ENCODE measurements at regions not wholly inside any gene's neighbourhood (a gene's known extent, or its start where the extent isn't known, plus 50 kb on each side); places are given as distances from the start of the nearest gene placed in this dataset.

DNA sequence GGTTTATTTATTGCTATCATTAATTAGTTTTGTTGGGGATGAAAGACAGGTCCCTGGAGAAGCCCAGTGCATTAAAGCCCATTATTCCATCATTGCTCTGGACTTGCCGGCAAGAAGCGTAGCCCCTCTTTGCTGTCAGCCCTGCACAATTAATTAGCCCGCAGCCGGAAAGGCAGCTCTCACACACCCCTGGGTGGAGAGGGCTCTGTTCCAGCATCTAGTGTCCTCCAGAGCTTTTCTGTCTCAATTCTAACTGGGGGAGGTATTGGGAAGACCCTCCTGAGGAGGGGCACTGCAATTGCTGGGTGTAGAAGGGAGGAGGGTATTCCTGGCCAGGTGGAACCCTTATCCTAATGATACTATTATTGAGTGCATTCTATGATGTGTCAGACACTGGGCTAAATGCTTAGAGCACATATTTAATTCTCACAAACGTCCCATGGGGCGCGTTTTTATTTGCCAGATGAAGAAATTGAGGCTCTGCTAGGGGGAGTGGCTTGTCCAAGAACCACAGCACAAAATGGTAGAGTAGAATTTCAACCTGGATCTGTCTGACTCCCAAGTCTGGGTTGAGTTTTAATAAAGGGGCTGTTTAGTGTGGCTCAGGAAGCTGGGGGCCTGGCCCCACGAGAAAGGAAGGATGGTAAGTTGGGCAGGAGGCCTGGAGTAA, 148.1 kb upstream of the PCBD1 start:
- Histone ChIP-seq H3K27me3 (replicated peaks; ENCODE audit: insufficient read depth) (peaks cover 12% of the 10 kb centered on the region; the same call in 1 of the 2 replicates), H3K79me2 (ENCODE audit: insufficient read depth) (no peaks in the 10 kb centered on the region), H3K9me2 (ENCODE audit: insufficient read depth) (no peaks in the 10 kb centered on the region), H3K9ac (no peak overlapping the region), H3K27ac (no peak overlapping the region), H3K4me3 (no peak overlapping the region), H2AFZ (no peak overlapping the region), H3K36me3 (ENCODE audit: low read depth) (no peaks in the 10 kb centered on the region), H3K4me2 (ENCODE audit: unreplicated experiment) (no peak overlapping the region), H3K9me3 (ENCODE audit: low read depth) (no peaks in the 10 kb centered on the region), H4K20me1 (ENCODE audit: insufficient read depth) (no peaks in the 10 kb centered on the region), H3F3A (ENCODE audit: insufficient read depth) (no peaks in the 10 kb centered on the region), H3K4me1 (ENCODE audit: insufficient read depth) (no peaks in the 10 kb centered on the region)
- DNase-seq, result no peak
- in situ Hi-C loops (cut with MboI), result no loop called here
- no peak for TF ChIP-seq EZH2phosphoT487 (IDR thresholded peaks at IDR 0.05; ENCODE audit: insufficient read depth, low read depth)
- TF ChIP-seq EZH2 (IDR thresholded peaks at IDR 0.05; ENCODE audit: insufficient read depth, poor library complexity, severe bottlenecking), result no peak
- WGBS, 2 experiments (ENCODE audit: low coverage in 1 of 2, low lambda C conversion rate in 2 of 2, missing lambda C conversion rate in 2 of 2), result 42 to 48% methylated on average over 8 of the region's 8 CpGs

DNA sequence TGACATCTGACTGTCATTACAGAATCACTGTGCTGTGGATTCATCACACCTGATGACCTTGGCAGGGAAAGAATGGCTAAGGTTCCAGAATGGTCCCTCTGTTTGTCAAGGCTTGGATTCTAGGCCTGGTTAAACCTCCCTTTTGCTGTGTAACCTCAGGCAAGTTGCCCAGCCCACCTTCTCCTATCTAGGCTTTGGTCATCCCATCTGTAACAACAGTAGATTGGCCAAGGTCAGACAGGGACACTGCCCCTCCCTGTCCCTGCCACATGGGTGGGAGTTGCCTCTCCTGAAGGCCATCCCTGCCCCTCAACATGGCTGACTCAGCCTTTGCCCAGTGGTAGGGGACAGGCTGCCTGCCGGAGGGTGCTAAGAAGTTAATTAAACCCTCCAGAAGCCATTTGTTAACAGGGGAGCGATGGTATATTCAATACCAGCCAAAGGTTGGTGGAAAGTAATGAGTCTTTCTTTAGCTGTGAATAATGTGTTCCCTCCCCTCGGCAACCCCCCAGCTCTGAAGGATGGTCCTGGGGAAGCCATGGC, 149.8 kb upstream of the PCBD1 start:
- Histone ChIP-seq H3K9me2 (ENCODE audit: insufficient read depth) (no peaks in the 10 kb centered on the region), H3K27me3 (replicated peaks; ENCODE audit: insufficient read depth) (peaks cover 2% of the 10 kb centered on the region; the same call in 1 of the 2 replicates), H3K36me3 (ENCODE audit: low read depth) (no peaks in the 10 kb centered on the region), H3K9me3 (ENCODE audit: low read depth) (no peaks in the 10 kb centered on the region), H3K9ac (no peak overlapping the region), H2AFZ (no peak overlapping the region), H3K79me2 (ENCODE audit: insufficient read depth) (no peaks in the 10 kb centered on the region), H3F3A (ENCODE audit: insufficient read depth) (no peaks in the 10 kb centered on the region), H3K4me1 (ENCODE audit: insufficient read depth) (no peaks in the 10 kb centered on the region), H3K4me3 (no peak overlapping the region), H3K27ac (no peak overlapping the region), H3K4me2 (ENCODE audit: unreplicated experiment) (no peak overlapping the region), H4K20me1 (ENCODE audit: insufficient read depth) (no peaks in the 10 kb centered on the region)
- 51 to 60% methylated on average over 3 of the region's 3 CpGs for WGBS, 2 experiments (ENCODE audit: low coverage in 1 of 2, low lambda C conversion rate in 2 of 2, missing lambda C conversion rate in 2 of 2)
- no peak for DNase-seq
- TF ChIP-seq EZH2phosphoT487 (IDR thresholded peaks at IDR 0.05; ENCODE audit: insufficient read depth, low read depth) (no peak), EZH2 (IDR thresholded peaks at IDR 0.05; ENCODE audit: insufficient read depth, poor library complexity, severe bottlenecking) (no peak)
- in situ Hi-C loops (cut with MboI), result no loop called here

- Histone ChIP-seq H3K4me3 (no peak overlapping the region), H3K27ac (no peak overlapping the region), H4K20me1 (ENCODE audit: insufficient read depth) (no peaks in the 10 kb centered on the region), H3K36me3 (ENCODE audit: low read depth) (no peaks in the 10 kb centered on the region), H3F3A (ENCODE audit: insufficient read depth) (no peaks in the 10 kb centered on the region), H3K79me2 (ENCODE audit: insufficient read depth) (no peaks in the 10 kb centered on the region), H3K27me3 (replicated peaks; ENCODE audit: insufficient read depth) (peaks cover 6% of the 10 kb centered on the region; the same call in 1 of the 2 replicates), H3K9me3 (ENCODE audit: low read depth) (no peaks in the 10 kb centered on the region), H3K4me2 (ENCODE audit: unreplicated experiment) (no peak overlapping the region), H2AFZ (no peak overlapping the region), H3K9me2 (ENCODE audit: insufficient read depth) (no peaks in the 10 kb centered on the region), H3K9ac (no peak overlapping the region), H3K4me1 (ENCODE audit: insufficient read depth) (no peaks in the 10 kb centered on the region)
- WGBS, 2 experiments (ENCODE audit: low coverage in 1 of 2, low lambda C conversion rate in 2 of 2, missing lambda C conversion rate in 2 of 2), result 60 to 70% methylated on average over 2 of the region's 2 CpGs
- DNase-seq, result no peak
- in situ Hi-C loops (cut with MboI), result no loop called here
- TF ChIP-seq EZH2phosphoT487 (IDR thresholded peaks at IDR 0.05; ENCODE audit: insufficient read depth, low read depth), result no peak
- TF ChIP-seq EZH2 (IDR thresholded peaks at IDR 0.05; ENCODE audit: insufficient read depth, poor library complexity, severe bottlenecking), result no peak
Observed at GRCh38 chr10:71038921-71039320, 150.6 kb upstream of the PCBD1 start.

DNA sequence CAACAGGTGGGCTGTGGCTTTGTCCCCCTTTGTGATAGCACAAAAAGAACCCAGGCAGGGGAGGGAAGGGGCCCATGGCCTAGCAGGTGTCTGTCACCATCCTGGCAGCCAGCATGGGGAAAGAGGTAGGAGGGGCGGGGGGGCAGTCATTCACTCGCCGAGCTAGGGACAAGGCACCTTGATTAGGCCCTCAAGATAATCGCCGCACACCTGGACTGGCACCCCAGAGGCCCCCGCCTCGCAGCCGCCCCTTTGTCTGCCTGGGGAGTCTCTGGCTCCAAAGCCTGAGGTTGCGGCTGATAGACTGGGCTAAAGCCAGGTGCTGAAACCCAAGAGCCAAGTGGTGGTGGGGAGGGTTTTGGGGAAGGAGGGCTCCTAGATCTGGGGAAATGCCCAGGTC, 151.2 kb upstream of the PCBD1 start:
- no peaks in the 10 kb centered on the region for H3K9me2 ChIP-seq (ENCODE audit: insufficient read depth)
- H3K4me1 ChIP-seq (ENCODE audit: insufficient read depth), result no peaks in the 10 kb centered on the region
- no peak overlapping the region for H3K27ac ChIP-seq
- H3K4me3 ChIP-seq, result no peak overlapping the region
- H3K9ac ChIP-seq, result no peak overlapping the region
- WGBS, 2 experiments (ENCODE audit: low coverage in 1 of 2, low lambda C conversion rate in 2 of 2, missing lambda C conversion rate in 2 of 2), result 51 to 60% methylated on average over 1 to 9 of the region's 9 CpGs
- H2AFZ ChIP-seq, result no peak overlapping the region
- no peaks in the 10 kb centered on the region for H3K9me3 ChIP-seq (ENCODE audit: low read depth)
- H3K4me2 ChIP-seq (ENCODE audit: unreplicated experiment), result no peak overlapping the region
- TF ChIP-seq EZH2 (IDR thresholded peaks at IDR 0.05; ENCODE audit: insufficient read depth, poor library complexity, severe bottlenecking) (no peak), EZH2phosphoT487 (IDR thresholded peaks at IDR 0.05; ENCODE audit: insufficient read depth, low read depth) (no peak)
- no peaks in the 10 kb centered on the region for H3F3A ChIP-seq (ENCODE audit: insufficient read depth)
- no peak for DNase-seq
- in situ Hi-C loops (cut with MboI), result no loop called here
- H4K20me1 ChIP-seq (ENCODE audit: insufficient read depth), result no peaks in the 10 kb centered on the region
- no peaks in the 10 kb centered on the region for H3K79me2 ChIP-seq (ENCODE audit: insufficient read depth)
- H3K36me3 ChIP-seq (ENCODE audit: low read depth), result no peaks in the 10 kb centered on the region
- H3K27me3 ChIP-seq (replicated peaks; ENCODE audit: insufficient read depth), result peaks cover 9% of the 10 kb centered on the region; the same call in 1 of the 2 replicates
